SIG-M5 (cell line): ENCODE measurements at regions not wholly inside any gene's neighbourhood (a gene's known extent, or its start where the extent isn't known, plus 50 kb on each side); places are given as distances from the start of the nearest gene placed in this dataset.
"Not testable (repeated sequence)": the region's sequence is repeated elsewhere in the genome, so short reads cannot be mapped to it uniquely, and the experiment has no call there.

Experiments used
- DNase-seq: peaks from one replicate; lab custom pipeline; 2025; lab: John Stamatoyannopoulos, UW

DNA sequence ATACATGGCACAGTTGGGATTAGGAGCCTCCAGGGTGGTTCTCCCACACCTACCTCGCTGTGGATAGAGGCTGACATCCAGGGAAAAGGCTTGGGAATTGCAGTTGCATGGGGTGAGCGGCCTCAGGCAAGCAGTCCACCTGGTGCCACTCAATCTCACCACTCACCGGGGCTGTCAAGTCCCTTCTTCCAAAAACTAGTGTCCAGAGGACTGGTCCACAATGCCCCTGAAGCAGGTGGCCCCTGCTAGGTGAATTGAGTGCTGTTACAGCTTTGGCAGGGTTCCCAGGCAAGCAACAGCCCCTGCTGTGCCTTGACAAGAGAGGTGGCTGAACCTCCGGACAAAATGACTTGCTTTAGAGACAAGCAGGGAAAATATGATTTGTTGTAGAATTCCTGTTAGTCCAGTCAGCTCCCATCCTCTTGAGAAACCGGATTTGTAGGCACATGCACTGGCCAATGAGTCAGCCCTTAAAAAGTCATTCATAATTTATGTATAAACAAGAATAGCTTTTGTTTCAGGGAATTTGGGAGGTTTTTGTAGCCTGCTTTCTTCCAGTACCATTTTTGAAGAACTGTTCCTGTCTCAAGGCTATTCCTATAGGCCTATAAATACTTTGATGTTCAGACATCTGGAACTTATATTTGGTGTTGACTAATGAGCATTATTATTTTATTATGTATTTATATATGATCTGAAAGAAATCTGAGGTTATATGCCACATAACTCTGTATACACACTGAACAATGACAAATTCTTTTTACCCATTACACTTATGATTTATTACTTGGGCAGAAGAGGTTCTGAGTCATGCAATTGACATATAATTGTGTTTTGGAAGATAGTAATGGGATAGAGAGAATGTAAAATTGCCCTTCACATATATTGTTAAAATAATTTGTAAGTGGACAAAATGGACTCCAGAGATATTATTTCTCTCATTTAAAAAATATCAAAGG, 411.1 kb downstream of the ACTL7B start:
- DNase-seq, result no peak

- no peak for DNase-seq
Measured at GRCh38 chr9:108443741-108444140, 412.0 kb downstream of the ACTL7B start.

DNA sequence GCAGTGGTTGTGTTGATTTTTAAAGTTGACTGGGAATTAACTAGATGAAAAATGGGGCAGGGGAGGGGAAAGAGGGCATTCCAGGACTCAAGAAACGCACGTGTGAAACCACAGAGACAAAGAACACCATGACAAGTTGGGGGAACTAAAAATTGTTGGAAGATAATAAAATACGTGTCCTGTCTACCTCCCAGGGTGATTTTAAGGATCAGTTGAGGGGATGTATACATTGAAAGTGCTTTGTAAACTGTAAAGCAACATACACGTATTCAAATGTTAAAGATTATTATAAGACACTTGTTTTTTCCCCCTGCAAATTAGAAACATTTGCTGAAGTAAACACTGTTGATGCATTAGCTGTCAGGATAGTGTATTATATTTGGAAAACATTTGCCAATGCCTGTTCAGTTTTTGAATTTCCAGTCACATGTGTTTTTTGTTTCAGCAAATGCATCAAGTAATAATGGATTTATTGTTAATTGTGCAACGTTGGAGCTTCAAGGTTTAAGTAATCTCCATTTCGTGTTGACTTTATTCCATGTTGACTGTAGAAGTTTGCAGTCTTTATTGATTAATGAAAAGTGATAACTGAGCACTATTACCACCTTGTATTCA, 412.7 kb downstream of the ACTL7B start:
- DNase-seq, result no peak

- DNase-seq, result no peak
Measured at GRCh38 chr9:108442627-108443018, 413.2 kb downstream of the ACTL7B start.

GRCh38 chr9:108441726-108442125, 414.1 kb downstream of the ACTL7B start:
- no peak for DNase-seq

- DNase-seq, result no peak
Measured at GRCh38 chr9:108441251-108441650, 414.5 kb downstream of the ACTL7B start.

DNA sequence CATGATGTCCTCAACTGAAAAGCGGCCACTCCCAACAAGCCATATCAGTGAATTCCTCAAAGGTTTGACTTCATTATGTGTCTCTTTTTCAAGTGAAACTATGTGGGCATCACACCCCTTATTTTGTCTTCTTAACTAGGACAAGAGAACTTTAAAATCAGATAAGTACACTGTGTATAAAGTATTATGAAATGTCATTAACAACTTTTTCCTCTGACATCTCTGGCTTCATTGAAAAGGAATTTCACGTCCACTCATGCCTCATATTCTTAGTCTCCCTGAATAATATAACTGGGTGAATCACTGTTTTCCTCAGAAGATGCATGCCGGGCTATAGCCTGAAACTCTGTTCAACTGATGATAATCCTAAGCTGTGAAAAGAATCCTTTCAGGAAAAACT, 415.8 kb downstream of the ACTL7B start:
- no peak for DNase-seq

- no peak for DNase-seq
Measured at GRCh38 chr9:108437656-108438055, 418.1 kb downstream of the ACTL7B start.

DNA sequence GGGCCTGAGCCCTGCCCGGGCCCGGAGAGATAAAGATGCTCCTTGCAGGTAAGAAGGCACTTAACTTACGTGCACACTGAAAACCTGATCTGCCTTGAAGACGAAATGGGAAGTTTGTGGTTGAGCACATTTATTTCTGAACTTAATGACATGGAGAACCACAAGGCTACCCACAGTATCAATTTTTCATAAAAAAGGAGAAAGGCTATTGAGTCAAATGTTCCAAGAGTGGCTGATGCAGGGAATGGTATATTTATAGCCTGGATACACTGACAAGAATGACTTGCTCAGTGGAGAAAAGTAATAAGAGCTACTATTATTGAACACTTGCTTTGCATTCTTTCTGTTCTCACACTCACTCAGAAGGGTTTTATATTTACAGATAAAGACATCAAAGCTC, 419.3 kb downstream of the ACTL7B start:
- DNase-seq, result no peak

- no peak for DNase-seq
Measured at GRCh38 chr9:108434502-108434901, 421.3 kb downstream of the ACTL7B start.

DNA sequence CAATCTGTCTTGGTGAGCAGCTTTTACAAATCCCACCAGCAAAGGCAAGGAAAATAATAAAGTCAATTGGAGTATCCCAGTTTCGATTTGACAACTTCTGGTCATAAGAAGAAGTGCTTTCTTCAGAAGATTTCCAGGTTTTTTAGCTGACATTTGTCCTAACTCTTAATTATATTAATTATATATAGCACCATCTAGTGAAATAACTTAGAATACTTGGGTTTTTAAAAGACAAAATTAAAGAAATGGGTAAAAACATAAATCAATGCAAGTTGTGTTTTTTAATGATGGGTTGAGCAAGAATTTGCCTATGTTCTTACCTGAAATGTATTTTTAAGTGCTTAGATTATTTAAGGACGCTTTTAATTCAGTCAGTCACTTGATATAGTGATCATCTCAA, 421.8 kb downstream of the ACTL7B start:
- DNase-seq, result no peak

- DNase-seq, result no peak
Measured at GRCh38 chr9:108430655-108431054, 425.1 kb downstream of the ACTL7B start.

GRCh38 chr9:108427751-108428150, 428.0 kb downstream of the ACTL7B start:
- no peak for DNase-seq

- DNase-seq, result not testable (repeated sequence)
Measured at GRCh38 chr9:108426421-108426940, 429.3 kb downstream of the ACTL7B start.

GRCh38 chr9:108423433-108423832, 432.4 kb downstream of the ACTL7B start:
- DNase-seq, result no peak

- no peak for DNase-seq
Measured at GRCh38 chr9:108419379-108419778, 436.4 kb downstream of the ACTL7B start.

- no peak for DNase-seq
Measured at GRCh38 chr9:108417726-108418125, 438.1 kb downstream of the ACTL7B start.

DNA sequence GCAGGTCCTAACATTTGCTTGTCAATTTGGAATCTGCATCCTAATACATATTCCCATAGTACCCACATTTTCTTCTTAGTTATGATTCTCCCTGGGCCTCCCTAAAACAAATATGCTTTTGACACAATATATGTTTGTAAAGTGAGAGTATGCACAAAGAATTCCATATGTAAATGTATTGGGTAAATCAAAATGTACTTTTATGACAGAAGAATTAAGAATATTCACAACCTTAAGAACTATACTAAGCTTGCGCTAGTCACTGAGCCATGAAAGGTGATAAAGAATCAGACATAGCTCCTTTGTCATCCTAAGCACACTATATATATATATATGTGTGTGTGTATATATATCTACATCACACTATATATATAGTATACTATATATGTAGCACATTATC, 438.5 kb downstream of the ACTL7B start:
- DNase-seq, result no peak

DNA sequence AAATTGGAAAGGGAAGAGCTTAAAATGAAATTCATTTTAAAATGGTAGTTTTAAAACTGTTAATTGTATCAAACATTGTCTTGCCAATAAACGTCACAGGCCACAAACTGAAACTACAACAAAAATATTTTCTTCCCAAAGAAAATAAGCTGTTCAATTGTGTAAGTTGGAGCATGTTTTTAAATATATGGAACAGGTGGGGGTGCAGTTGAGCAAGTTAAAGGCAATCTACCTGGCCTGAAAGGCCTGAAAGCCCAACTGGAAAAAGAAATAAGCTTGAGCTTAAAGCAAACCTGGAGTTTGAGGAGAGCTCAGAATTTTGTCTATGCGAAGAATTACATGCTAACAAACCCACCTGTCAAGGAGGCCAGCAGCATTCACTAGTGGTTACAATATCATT, 439.5 kb downstream of the ACTL7B start:
- DNase-seq, result no peak

DNA sequence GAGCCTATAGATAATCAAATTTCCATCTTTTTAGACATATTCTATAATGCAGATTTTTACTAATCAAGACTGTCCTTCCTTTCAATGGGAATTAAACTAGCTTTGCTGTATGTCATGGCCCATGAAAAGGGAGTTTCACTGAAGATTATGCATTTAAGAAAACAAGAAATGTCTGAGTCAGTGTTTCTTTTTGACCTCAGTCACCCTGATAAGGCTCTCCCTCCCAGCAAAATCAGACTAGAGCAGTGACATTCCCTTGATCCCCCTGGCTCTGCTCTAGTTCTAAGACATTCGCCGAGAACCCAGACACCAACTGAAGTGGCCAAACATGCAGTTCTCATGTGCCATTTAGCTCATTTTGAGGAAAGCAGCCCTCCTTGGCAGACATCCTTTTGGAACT, 442.0 kb downstream of the ACTL7B start:
- no peak for DNase-seq

- no peak for DNase-seq
Measured at GRCh38 chr9:108412755-108413154, 443.0 kb downstream of the ACTL7B start.

GRCh38 chr9:108411632-108412031, 444.2 kb downstream of the ACTL7B start:
- no peak for DNase-seq

- no peak for DNase-seq
Measured at GRCh38 chr9:108410161-108410560, 445.6 kb downstream of the ACTL7B start.
